HepG2 (cell line): ENCODE measurements at regions not wholly inside any gene's neighbourhood (a gene's known extent, or its start where the extent isn't known, plus 50 kb on each side); places are given as distances from the start of the nearest gene placed in this dataset.

ENCODE experiments used
- ZNF777 ChIP-seq: sonication (generic); formaldehyde crosslinking; IDR thresholded peaks from 2 replicates; pipeline ENCODE4 v1.4.0; 2020; ENCODE audit warnings: missing genetic modification reagents
- TF ChIP-seq, protein P1 (sequence below): sonication (generic); formaldehyde crosslinking; IDR thresholded peaks from 2 replicates; pipeline ENCODE4 v1.5.0; 2020; ENCODE audit warnings: mild to moderate bottlenecking, missing genetic modification reagents, moderate library complexity

DNA sequence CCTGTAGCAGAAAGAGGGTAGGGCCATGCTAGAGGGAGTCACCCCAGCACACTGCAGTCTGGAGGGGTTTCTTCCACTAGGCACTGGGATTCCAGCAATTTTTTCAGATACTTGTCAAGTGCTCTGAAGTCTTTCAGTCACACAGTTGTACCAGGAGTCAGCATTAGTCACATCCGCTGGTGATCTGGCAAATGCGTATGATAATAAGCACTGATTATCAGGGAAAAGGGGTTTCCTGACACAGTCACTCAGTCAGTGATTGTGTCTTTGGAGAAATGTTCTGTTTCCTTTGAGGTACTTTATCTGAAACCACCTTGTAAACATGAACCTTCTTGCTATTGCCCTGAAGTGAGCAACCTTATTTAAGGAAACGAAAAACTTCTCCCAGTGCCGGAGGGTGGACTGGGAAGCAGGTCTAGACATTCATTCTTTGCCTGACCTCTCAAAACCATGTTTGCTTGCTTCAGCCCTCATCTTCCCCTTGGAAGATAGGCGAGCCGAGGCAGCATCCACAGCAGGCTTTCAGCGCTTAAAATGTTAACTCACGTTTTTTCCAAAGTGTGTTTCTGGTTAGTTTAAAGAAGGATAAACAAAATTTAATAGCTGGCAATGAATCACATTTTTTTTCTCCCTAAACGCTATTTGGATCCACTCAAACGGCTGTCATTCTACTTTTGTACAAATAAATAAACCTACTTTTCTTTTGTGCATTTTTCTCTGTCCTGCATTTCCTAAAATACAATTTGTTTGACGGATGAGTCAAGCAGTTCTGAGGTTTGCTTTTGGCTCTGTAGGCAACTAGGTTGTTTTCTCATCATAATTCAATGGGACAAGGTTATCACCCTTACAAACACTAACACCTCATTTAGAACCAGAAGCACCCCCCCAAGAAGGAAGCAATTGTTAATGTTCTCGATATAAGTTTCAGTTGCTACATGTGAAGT is 77.7 kb downstream of the FOXD1 start:
- no peak for TF ChIP-seq ZNF777
- TF ChIP-seq, protein P1, sequence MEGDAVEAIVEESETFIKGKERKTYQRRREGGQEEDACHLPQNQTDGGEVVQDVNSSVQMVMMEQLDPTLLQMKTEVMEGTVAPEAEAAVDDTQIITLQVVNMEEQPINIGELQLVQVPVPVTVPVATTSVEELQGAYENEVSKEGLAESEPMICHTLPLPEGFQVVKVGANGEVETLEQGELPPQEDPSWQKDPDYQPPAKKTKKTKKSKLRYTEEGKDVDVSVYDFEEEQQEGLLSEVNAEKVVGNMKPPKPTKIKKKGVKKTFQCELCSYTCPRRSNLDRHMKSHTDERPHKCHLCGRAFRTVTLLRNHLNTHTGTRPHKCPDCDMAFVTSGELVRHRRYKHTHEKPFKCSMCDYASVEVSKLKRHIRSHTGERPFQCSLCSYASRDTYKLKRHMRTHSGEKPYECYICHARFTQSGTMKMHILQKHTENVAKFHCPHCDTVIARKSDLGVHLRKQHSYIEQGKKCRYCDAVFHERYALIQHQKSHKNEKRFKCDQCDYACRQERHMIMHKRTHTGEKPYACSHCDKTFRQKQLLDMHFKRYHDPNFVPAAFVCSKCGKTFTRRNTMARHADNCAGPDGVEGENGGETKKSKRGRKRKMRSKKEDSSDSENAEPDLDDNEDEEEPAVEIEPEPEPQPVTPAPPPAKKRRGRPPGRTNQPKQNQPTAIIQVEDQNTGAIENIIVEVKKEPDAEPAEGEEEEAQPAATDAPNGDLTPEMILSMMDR (CRISPR knock-in tag), result no peak
